SK-N-DZ (cell line): ENCODE measurements at regions not wholly inside any gene's neighbourhood (a gene's known extent, or its start where the extent isn't known, plus 50 kb on each side); places are given as distances from the start of the nearest gene placed in this dataset.
"Not testable (repeated sequence)": the region's sequence is repeated elsewhere in the genome, so short reads cannot be mapped to it uniquely, and the experiment has no call there.

Experiments used
- DNase-seq: peaks from one replicate; pipeline ENCODE4 v3.0.0-alpha.2; 2015; ENCODE audit warnings: low spot score

DNA sequence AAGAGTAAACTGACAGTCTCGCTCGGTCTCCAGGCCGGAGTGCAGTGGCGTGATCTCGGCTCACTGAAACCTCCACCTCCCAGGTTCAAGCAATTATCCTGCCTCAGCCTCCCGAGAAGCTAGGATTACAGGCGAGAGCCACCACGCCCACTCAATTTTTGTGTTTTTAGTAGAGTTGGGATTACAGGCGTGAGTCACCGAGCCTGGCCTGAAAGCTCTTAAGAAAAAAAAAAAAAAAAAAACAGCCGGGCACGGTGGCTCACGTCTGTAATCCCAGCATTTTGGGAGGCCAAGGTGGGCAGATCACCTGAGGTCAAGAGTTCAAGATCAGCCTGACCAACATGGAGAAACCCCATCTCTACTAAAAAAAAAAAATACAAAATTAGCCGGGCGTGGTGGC lies 55.3 kb upstream of the THOC2 start:
- not testable (repeated sequence) for DNase-seq

DNA sequence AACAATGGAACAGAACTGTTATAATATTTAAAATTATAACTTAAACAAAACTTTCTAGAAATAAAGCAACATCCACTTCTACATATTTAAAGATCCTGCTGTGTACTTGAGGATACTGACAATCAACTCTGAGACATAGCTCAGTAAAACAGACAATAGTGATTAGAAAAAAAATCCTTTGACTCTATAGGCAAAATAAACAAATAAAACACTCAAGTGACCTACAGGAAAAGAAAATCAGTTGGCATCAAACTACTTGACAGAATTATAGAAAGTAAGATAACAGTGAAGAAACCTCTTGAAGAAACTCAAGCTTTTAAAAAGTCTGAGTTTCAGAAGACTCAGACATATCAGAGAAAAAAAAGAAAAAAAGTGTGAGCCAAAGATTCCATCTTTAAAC lies 55.9 kb upstream of the THOC2 start:
- no peak for DNase-seq

DNA sequence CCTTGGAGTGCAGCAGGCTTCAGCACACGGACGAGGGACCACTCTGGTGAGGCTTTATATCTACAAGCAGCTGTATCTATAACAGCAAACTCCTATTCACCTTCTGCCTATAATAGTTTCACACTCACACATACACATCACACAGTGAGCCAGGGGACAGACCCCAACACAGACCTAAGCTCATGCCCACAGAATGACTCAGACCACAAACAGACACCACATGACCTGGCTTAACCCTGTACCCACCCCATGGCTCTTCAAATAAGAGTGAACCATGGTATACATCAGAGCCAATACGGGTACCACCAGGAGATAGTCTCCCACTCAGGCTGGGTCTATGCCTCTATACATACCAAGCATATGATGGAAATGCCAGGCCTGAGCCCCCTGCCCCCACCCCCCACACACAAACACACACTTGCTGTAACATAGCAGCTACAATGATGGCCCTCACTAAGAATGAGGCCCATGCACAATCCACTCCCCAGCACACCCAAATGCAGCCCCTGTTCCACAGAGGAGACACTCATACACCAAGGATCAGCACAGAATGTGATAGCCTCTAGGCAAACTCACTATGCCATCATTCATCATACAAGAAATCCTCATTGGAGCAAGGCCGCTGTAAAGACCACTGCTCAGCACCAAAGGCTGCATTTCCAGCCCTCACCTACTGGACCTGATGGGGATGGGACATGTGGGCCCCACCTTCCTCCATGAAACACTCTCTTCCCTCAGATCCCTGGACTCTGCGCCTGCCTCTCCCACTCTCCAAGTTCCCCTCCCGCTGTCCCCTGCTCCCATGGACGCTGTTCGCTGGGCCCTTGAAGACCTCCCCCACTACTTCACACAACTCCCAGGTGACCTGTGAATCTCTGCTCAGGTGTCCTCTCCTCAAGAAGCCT lies 62.1 kb upstream of the XIAP start:
- DNase-seq: no peak

DNA sequence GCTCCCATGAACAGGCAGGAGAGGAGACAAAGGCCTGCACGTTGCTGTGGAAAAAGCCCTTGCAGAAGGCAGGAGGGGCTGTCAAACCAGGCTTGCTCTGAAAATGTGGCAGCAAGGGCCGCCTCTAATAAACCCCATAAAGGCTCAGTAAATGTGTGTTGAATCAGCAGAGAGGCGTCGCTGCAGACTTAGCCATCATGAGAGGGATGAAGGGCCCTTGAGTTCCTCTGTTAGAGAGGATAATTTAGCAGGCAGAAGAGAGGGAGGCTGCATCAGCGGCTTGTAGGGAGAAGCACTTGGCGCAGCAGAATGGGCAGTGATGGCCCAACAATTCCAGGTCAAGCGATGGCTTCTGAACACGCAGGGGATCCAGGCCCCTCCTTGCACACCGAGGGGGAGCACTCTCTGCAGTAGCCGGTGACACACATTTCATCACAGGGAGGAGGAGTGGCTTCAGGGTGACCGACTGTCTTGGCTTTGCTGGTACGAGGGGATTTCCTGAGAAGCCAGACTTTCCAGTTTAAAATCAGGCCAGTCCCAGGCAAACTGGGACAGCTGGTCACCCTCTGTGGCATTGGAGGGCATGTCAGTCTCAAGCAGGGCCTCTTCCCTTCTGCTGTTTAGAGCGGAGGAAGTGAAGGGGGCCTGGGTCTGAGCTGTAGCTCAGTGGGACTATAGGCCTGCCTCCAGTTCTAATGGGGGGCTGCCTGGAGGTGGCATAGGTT lies 61.0 kb upstream of the XIAP start:
- DNase-seq: not testable (repeated sequence)

DNA sequence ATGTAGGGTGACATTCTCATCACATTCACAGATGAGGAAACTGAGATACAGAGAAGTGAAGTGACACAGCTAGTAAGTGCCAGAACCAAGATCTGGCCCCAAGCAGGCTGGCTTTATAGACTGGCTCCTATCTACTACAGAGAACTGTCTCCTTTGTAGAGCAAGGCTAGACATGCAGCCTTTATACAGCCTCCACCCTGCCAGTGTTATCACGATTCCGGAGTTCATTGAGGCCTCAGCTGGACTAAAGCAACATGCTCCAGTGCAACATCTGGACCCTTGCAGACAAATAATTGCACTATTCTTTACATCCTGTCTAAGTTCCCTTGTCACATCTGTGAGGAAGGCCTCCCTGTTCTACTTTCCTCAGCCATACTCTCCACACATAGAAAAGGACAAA lies 58.0 kb upstream of the XIAP start:
- DNase-seq: no peak

DNA sequence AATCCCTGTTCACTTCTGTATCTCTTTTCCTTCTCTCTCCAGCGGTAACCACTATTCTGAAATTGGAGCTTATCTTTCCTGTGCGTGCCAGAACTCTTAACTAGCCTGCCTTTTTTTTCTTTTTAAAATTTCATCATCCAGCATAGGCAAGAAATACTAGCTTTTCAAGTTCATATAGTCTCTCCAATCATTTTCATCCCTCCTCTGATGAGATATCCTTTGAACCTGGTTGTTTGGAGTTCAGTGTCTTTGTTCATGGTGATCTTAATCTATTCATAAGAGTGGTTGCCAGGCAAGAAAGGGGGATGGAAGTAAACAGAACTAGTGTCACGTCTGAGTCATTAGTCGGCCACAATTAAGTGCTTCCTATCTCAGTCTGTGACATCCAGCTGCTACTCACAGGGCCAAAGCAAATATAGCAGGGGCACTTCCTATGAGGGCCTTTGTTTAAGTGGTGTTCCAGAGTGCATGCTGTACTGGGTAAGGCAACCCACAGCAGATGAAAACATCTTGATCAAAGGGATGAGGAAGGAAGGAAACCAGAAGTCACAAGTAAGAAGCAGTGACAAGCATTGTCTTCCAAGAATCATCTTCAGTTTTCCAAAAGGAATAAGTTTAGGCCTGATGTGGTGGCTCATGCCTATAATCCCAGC lies 56.4 kb upstream of the XIAP start:
- DNase-seq: peak; percentile 34

DNA sequence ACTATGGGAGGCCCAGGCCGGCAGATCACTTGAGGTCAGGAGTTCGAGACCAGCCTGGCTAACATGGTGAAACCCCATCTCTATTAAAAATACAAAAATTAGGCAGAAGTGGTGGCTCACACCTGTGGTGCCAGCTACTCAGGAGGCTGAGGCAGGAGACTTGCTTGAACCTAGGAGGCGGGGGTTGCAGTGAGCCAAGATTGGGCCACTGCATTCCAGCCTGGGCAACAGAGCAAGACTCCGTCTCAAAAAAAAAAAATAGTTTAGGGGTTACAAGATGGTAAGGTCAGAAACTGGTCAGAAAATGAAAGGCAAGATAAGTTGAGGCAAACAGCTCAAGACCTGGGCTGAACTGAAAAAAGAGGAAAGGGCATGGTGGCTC lies 55.9 kb upstream of the XIAP start:
- DNase-seq: not testable (repeated sequence)

DNA sequence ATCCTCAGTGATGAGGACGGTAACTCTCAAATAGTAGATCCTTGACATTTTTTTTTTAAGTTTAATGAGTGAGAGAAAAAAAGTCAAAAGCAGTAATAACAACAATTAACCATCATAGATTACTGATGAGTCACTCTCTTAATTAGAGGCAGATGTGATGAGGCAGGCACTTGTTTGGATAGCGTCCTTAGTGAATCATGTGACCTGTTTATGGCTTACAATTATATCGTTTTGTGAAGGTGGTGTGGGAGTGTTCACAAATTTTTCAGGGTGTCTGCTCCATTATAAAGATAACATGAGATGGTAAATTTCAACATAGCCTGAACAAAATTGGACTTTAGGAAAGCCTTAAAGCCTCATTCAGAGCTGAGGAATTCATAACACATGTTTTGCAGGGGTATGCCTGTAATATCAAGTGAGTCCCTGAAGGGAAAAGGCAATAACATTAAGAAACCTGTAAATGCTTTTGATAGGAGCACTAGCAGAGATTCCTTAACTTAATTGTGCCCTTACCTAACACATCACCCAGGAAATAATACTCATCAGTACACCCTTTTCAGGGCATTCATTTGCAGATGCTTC lies 51.9 kb upstream of the XIAP start:
- DNase-seq: no peak

DNA sequence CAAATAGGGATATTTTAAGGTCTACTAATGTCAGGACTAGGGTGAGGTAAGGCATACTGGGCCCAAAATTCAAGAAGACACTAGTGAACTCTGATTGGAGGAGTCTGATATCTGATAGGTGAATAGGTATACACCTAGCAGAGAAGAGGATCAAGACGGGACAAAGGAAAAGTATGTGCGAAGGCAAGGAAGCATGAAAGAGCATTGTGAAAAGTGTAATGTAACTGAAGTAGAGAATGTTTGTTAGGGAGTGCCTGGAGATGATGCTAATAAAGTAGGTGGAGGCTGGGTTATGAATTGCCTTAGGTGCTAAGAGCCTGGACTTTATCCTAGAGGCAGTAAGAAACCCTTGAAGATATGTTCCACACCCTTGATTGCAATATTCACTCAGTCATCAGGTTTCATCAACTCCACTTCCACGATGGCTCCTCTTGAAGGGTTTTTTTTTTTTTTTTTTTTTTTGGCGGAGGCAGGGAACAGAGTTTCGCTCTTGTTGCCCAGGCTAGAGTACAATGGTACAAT lies 49.9 kb upstream of the XIAP start:
- no peak for DNase-seq
